Activated B cell treated with CpG ODN at 0.5 μM for 24 hours (primary cell): ENCODE measurements at regions not wholly inside any gene's neighbourhood (a gene's known extent, or its start where the extent isn't known, plus 50 kb on each side); places are given as distances from the start of the nearest gene placed in this dataset.

ENCODE experiments used
- ATAC-seq: fragments of 200-7000 bp; cut with Tn5 transposase; one replicate; pipeline ENCODE4 v1.10.0; 2021; ENCODE audit warnings: low read depth, mild to moderate bottlenecking, moderate library complexity
- CTCF ChIA-PET: fragments of 350-600 bp; sonication (Branson Sonifier 250); formaldehyde crosslinking; loops from one replicate; lab custom pipeline; 2021; ENCODE audit warnings: antibody characterized with exemption; lab: Charles Lee
- POLR2A ChIA-PET: fragments of 350-600 bp; sonication (Branson Sonifier 250); formaldehyde crosslinking; loops from one replicate; lab custom pipeline; 2021; ENCODE audit warnings: antibody characterized with exemption; lab: Charles Lee
- DNase-seq: peaks from one replicate; pipeline ENCODE4 v3.0.0; 2022
- H3K27ac Mint-ChIP-seq: one replicate; pipeline ENCODE4 v1.8.0; 2020; ENCODE audit warnings: mixed read lengths
- H3K27me3 Mint-ChIP-seq: one replicate; pipeline ENCODE4 v1.8.0; 2021; ENCODE audit warnings: mixed read lengths
- H3K36me3 Mint-ChIP-seq: one replicate; pipeline ENCODE4 v1.8.0; 2021; ENCODE audit warnings: low read depth, mixed read lengths
- H3K4me1 Mint-ChIP-seq: one replicate; pipeline ENCODE4 v1.8.0; 2021; ENCODE audit warnings: mixed read lengths
- H3K4me3 Mint-ChIP-seq: one replicate; pipeline ENCODE4 v1.8.0; 2020; ENCODE audit warnings: mild to moderate bottlenecking, mixed read lengths
- H3K9me3 Mint-ChIP-seq: one replicate; pipeline ENCODE4 v1.8.0; 2020; ENCODE audit warnings: mixed read lengths
- intact Hi-C: fragments of 100-400 bp; cut with micrococcal nuclease; formaldehyde crosslinking; loops from one replicate; pipeline ENCODE4 v1.15.1; 2024
- TF ChIP-seq, protein P1 (sequence below): fragments of 200-600 bp; IDR thresholded peaks from one replicate; pipeline ENCODE4 v1.8.0; 2022; ENCODE audit warnings: antibody characterized with exemption, mild to moderate bottlenecking

DNA sequence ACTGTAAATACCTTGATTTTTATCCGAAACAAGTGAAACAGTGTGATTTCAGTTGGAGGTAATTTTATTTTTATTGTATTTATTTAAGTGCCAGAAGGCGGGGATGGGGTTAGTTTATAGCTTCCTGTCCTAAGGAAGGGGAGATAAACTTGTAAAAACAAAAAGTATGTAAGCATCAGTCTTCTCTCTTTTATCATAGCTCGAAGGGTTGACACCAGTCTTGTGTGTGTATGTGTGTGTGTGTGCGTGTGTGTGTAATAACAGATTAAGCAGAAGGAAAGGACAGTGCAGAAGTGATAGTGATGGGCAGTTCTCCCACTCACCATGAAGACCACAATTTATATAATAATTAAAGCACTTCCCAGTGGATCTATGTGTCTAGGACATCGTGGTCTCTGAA is 793.3 kb downstream of the PLCL1 start:
- no peak for ATAC-seq
- DNase-seq = no peak
- no peak overlapping the region for H3K27ac Mint-ChIP-seq
- H3K9me3 Mint-ChIP-seq = no peaks in the 10 kb centered on the region
- no peaks in the 10 kb centered on the region for H3K36me3 Mint-ChIP-seq
- TF ChIP-seq, protein P1, sequence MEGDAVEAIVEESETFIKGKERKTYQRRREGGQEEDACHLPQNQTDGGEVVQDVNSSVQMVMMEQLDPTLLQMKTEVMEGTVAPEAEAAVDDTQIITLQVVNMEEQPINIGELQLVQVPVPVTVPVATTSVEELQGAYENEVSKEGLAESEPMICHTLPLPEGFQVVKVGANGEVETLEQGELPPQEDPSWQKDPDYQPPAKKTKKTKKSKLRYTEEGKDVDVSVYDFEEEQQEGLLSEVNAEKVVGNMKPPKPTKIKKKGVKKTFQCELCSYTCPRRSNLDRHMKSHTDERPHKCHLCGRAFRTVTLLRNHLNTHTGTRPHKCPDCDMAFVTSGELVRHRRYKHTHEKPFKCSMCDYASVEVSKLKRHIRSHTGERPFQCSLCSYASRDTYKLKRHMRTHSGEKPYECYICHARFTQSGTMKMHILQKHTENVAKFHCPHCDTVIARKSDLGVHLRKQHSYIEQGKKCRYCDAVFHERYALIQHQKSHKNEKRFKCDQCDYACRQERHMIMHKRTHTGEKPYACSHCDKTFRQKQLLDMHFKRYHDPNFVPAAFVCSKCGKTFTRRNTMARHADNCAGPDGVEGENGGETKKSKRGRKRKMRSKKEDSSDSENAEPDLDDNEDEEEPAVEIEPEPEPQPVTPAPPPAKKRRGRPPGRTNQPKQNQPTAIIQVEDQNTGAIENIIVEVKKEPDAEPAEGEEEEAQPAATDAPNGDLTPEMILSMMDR = no peak
- no peaks in the 10 kb centered on the region for H3K4me1 Mint-ChIP-seq
- intact Hi-C loops = no loop called here
- ChIA-PET POLR2A (no interaction called here), CTCF (no interaction called here)
- no peaks in the 10 kb centered on the region for H3K27me3 Mint-ChIP-seq
- no peak overlapping the region for H3K4me3 Mint-ChIP-seq

DNA sequence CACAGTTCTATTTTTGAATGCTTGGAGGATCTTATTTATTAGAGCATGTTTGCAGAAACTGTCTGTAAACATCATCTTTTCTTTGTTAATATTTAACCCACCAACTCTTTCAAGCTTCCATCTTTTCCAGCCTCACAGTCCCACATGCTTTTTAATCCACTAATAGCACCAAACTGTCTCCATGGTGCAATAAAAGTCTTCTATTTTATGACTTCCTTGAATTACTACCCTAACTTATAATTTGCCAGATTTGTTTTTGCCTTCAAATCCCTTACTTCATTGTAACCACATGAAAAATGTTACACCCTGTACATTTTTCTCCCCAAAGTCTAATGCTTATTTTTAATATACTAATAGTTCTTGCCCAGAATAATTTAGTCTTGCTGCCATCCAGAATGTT is 792.6 kb downstream of the PLCL1 start:
- Mint-ChIP-seq H3K27me3 (no peaks in the 10 kb centered on the region), H3K4me3 (no peak overlapping the region), H3K27ac (no peak overlapping the region), H3K9me3 (no peaks in the 10 kb centered on the region), H3K4me1 (no peaks in the 10 kb centered on the region), H3K36me3 (no peaks in the 10 kb centered on the region)
- TF ChIP-seq, protein P1 = no peak
- ATAC-seq (no peak), DNase-seq (no peak)
- intact Hi-C loops = no loop called here
- ChIA-PET POLR2A (no interaction called here), CTCF (no interaction called here)

DNA sequence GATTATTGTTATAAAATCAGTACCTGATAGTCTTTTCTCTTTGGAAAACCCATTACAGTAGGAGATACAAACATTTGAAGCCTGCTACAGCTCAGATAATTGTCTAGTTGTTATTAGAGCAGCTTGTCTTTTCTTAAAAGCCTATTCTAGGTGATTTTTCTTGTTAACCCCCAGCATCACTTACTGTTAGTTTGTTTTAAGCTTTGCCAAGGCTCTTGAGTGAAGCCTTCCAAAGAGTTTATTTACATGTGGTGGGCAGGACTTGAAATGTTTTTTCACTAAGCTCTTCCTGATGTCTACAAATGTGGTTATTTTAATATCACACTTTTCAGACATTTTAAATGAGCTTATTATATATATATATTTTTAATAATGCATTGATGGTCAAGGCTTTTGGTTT is 791.3 kb downstream of the PLCL1 start:
- H3K27ac Mint-ChIP-seq = no peak overlapping the region
- no peak for DNase-seq
- CTCF ChIA-PET = no interaction called here
- intact Hi-C loops = no loop called here
- H3K4me3 Mint-ChIP-seq = no peak overlapping the region
- POLR2A ChIA-PET = no interaction called here
- no peaks in the 10 kb centered on the region for H3K4me1 Mint-ChIP-seq
- ATAC-seq = no peak
- TF ChIP-seq, protein P1 = no peak
- no peaks in the 10 kb centered on the region for H3K36me3 Mint-ChIP-seq
- H3K9me3 Mint-ChIP-seq = no peaks in the 10 kb centered on the region
- no peaks in the 10 kb centered on the region for H3K27me3 Mint-ChIP-seq

GRCh38 chr2:198591586-198591985 is 787.2 kb downstream of the PLCL1 start:
- CTCF ChIA-PET = no interaction called here
- Mint-ChIP-seq H3K27me3 (no peaks in the 10 kb centered on the region), H3K27ac (no peak overlapping the region), H3K4me3 (no peak overlapping the region), H3K9me3 (no peaks in the 10 kb centered on the region), H3K4me1 (no peaks in the 10 kb centered on the region), H3K36me3 (no peaks in the 10 kb centered on the region)
- intact Hi-C loops = no loop called here
- ATAC-seq (no peak), DNase-seq (no peak)
- POLR2A ChIA-PET = no interaction called here
- TF ChIP-seq, protein P1 = no peak

DNA sequence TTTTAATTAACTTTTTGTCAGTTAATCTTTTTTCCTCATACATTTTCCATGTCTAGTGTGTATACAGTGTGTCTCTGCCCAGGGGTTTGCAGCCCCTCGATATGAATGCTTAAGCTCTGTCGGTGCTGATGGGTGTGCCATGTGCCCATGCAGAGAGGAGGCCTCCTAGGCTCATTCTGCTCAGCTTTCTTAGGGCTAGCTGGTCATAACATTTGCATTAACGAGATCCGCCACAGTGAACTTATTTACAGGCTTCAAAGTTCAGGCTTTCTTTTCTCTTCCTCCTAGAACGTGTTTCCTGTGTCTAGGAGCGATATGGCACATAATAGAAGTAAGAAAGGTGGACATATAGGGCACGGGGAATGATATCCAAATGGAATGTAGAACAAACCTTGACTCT is 783.3 kb downstream of the PLCL1 start:
- ChIA-PET CTCF (no interaction called here), POLR2A (no interaction called here)
- intact Hi-C loops = no loop called here
- Mint-ChIP-seq H3K4me1 (no peaks in the 10 kb centered on the region), H3K4me3 (no peak overlapping the region), H3K27me3 (no peaks in the 10 kb centered on the region), H3K36me3 (no peaks in the 10 kb centered on the region), H3K27ac (no peak overlapping the region), H3K9me3 (no peaks in the 10 kb centered on the region)
- ATAC-seq (no peak), DNase-seq (no peak)
- TF ChIP-seq, protein P1 = no peak
